CD4-positive, alpha-beta T cell treated with Interleukin-12 subunit alpha and Interleukin-12 subunit beta, for 1 hour (primary cell): ENCODE measurements at regions not wholly inside any gene's neighbourhood (a gene's known extent, or its start where the extent isn't known, plus 50 kb on each side); places are given as distances from the start of the nearest gene placed in this dataset.
A peak's percentile ranks its signal among the peaks of the same experiment; 100 is the strongest.

Experiments
- DNase-seq: peaks from one replicate; pipeline ENCODE4 v3.0.0-alpha.2; 2020

DNA sequence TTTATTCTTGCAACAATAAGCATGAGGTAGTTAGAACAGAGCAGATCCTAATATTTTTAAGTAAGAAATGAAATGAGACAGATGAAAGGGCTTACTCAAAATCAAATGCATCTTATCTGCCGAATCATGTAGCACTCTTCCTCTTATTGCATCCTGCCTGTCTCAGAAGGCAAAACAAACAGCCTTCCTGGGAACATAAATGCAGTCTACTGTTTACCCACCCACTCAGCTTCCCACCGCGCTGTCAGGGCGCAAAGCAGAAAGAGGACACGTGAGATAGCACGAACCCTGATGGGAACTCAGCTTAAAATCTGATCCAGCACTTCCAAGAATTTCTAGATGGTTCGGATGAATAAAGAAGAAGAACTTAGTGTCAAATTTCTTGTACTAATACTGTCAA, 114.4 kb upstream of the CDK1 start:
- no peak for DNase-seq

DNA sequence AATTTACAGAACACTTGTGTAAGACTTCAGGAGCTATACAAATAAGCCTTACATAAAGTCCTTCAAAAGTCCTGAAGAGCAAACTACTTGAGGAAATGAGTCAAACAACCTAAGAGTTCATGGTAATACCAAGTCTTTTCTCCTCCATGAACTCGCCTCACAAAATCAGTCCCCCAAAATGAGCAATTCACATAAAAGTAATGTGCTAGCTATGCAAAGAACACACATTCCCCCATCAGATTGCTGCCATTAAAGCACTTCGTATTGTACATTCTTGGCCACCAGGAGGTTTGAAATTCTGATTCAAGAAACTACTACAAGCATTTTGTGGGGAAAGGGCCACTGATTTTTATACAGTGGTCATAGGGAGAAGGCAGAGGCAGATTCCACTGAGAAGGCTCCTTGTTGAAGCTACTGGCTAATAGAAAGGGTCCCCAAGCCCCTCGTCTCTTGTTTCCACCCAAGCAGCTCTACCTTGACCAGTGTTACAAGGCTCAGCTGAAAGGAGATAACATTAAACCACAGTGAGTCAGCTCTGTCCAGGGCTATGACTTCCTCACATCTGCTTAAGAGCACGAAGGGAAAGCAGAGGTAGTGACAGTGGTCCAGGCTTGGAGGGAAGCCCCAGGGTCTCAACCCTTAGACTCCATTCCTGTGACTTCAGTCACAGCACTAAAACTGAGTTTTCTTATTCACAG, 115.2 kb upstream of the CDK1 start:
- DNase-seq: no peak

DNA sequence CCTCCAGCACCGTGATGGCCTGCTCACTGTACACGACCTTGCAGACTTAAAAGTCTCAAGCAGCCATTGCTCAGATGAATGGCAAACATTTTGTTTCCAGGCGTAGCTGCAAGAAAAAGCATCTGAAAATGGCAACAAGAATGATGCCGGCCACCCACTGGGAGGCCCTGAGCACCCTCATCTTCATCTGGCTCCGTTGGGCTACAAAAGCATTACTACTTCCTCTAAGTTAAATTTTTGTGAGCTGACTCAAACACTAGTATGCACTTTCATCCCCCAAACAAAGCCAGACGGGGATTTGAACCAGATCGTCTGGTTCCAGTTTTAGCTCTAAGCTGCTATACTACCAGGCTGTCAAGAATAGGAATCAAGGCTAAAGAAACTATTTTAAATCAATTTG, 116.6 kb upstream of the CDK1 start:
- DNase-seq: no peak

DNA sequence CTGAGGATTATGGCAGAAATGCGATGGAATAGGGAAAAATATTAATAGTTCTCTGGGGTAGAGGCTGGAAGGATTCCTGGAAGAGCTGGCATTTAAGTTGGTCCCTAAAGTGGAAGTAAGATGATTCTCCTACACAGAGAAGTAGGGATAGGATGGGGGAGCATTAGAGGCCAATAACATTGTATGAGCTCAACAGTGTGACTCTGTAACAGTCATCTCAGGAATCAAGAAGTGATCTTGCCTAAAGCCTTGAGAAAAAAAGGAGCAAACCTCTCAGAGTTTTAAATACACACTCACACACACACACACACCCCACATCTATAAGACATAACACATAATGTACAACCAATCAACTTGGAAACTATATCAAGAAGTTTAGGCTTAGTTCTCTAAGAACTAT, 117.7 kb upstream of the CDK1 start:
- DNase-seq: no peak

DNA sequence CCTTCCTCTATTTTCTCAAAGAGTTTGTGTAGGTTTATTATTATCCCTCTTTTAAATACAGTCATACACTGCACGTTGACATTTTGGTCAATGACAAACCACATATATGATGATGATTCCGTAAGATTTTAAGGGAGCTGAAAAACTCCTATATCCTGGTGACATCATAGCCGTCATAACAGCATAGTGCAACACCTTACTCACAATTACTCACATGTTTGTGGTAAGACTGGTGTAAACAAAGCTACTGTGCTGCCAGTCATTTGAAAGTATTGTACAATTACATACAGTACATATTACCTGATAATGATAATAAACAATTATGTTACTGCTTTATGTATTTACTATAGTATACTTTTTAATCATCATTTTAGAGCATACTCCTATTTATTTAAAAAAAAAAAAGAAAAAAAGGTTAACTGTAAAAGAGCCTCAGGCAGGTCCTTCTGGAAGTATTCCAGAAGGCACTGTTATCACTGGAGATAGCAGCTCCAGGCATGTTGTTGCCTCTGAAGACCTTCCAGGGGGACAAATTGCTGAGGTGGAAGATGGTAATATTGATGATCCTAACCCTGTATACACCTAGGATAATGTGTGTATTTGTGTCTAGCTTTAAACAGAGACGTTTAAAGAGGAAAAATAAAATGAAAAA, 123.3 kb upstream of the CDK1 start:
- DNase-seq: no peak

DNA sequence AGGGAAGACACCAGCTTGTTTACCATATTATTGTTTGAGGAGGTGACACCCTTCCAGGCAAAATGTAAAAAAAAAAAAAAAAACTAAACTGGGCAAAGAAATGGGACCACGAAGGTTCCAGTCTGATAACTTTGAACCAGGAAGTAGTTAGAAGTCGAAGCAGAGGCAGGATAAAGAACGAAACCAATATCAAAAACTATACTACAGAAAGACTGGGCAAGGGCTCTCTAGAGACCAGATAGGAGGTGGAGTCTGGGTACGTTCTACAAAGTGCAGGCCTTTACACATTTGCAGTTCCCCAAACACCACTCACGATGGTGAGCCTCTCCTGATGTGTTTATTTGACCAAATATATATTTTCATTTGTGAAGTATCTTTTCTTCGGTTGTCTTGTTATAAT, 125.7 kb upstream of the CDK1 start:
- DNase-seq: no peak

DNA sequence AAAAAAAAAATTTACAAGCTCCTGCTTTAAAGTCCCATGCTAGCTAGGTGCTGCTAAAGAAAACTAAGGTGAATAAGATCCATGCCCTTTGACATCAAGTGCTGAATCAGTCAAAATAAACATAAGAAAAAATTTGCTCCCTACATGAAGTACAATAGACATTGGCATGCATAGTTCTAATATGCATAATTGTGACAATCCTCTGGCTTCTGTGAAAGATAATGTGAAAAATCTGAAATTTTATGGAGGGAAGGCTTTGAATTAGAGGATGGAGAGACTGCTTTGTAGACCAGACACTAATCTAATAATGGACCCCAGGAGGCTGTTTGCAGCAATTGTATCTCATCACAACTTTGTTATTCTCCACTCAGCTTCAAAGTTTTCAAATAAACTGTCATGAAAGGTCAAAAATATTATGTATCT, 127.9 kb upstream of the CDK1 start:
- no peak for DNase-seq

DNA sequence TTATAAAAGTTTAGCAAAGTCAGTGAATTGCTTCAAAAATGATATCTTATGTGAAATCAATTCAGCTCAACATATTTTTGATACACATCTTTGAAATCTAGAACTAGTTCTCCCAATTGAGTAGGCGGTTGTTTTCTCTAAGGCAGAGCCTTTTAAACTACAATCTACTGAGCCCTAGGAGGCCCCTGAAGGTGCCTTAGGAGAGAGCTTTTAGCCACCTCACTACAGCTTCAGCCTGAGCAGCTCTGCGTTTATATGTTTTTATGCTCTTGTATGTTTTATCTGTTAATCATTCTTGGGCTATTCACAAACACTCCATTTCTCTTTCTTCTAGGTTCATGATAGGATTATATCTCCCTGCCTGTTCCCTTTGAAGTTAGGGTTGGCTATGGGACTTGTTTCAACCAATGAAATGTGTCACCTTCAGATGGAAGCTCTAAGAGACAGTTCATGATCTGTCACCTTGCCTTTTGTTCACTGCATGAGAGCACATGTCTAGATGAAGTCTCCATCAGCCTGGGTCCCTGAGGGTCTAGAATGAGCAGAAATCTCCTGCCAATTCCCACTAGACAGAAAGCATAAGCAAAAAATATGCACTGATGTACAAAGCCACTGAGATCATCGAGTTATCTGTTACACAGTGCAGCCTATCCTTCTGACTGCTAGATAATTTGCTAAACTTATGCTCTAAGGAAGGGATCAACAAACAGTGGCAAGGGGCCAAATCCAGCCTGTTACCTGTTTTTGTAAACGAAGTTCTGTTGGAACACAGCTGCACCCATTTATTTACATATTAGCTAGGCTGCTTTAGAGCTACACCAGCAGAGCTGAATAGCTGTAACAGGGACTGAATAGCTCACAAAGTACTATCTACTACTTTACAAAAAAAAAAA, 128.5 kb upstream of the CDK1 start:
- DNase-seq: no peak

DNA sequence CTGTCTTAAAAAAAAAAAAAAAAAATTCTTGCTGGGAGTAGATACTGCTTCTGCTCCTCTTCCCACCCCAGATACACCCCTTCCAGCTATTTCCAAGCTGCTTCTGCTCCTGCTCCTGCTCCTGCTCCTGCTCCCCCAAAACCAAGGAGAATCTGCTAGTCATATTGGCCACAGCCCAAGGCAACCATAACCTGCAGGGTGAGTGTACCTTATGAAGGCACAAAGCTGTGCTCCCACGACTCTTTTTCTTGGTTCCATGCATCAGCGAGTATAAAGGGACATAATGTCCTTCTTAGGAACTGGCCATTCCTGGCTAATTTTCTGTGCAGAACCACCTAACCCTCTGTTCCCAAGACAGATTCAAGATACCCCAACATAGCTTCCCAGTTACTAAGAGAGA, 129.5 kb upstream of the CDK1 start:
- DNase-seq: no peak

DNA sequence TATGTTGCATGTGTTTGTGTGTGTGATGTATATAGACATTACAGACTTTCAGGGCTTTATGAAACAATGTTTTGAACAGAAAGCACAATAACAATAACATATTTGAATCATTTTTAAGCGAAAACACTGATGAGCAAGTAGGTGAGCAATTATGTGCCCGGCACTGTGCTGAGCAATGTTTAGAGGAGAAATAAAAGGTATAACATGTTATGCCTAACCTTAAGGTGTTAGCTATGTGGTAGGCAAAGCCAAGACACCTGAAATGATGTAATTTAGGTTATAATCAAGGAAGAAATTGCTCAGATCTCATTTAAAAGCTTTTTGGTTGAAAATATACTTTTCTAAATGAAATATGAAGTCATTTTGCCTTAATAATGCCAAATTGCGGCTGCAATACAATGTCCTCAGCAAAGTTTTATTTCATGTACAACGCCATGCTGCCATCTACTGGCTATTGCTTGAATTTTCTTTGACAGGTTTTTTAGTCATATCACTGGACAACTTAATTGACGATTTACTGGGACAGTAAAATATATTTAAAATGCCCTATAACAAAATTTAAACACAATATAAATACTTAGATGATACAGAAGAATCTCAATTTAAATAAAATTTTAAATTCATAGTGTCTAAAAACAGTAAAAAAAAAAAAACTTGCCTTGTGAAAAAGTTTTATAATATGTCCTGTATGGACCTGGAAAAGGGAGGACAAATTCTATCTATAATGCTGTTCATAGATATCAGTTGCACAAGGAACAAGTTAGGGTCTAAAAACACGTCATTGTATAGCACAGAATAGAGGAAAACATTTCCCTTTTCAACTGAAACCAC, 131.1 kb upstream of the CDK1 start:
- DNase-seq: peak; percentile 68

DNA sequence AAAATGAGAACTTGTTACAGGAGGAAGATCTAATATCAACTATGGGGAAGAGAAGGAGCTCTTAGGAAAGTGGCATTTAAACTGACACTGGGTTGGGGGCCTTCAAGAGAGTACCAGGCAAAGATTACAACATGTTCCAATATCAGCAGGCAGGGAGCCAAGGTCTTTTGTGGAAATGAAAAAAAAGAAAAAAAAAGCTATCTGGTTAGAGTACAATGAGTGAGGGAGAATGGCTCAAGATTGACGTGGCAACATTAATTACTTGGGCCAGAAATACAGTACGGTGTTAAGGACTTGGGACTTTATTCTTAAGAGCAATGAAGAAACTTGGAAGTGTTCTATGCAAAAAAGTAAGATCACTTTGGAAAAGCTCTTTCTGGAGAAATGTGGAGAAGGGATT, 132.3 kb upstream of the CDK1 start:
- DNase-seq: no peak

DNA sequence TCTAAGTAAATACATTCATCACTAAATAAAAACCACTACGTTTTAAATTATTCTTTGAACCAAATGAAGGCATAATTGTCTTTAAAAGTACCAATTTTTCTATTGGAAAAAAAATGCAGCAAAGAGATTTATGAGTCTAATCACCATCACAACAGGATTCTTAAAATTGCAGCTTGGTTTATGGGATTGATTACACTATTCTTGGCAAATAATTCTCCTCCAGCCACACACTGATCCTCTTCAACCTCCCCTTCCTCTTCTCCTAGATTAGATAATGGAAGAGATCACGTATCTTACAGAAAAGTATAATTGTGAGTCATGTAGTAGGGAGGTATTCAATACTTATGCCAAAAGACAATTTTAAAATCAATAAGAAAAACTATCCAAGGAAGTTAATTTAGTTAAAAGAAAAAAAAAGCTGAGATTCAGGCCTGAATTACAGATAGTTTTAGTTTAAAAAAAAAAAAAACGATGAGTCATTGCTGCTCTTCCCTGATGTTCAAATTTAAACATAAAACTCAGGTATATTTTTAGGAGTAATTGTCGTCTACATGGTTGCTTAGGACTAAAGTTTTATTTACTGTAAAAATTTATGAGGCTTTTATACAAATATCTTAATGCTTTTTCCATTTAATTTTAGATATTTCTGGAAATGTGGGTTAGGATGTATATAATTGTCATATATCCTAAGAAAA, 133.7 kb upstream of the CDK1 start:
- no peak for DNase-seq

DNA sequence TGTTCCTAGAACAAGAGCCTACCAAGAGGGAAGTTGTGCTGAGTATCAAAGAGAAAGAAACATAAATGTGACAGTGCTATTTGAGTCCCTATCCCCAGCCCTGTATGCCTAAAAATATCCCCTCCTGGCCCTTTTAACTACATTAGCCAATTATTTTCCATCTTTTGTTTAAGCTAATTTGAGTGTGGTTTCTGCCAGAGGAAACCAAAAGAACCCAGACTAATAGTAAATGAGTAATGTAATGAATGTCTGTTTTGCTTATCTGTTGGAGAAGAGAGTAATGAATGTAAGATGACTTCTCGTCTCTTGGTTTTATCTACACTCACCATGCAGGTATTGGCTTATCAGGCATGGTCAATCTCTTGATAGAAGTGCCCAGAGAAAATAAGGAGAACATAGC, 134.4 kb upstream of the CDK1 start:
- DNase-seq: no peak

DNA sequence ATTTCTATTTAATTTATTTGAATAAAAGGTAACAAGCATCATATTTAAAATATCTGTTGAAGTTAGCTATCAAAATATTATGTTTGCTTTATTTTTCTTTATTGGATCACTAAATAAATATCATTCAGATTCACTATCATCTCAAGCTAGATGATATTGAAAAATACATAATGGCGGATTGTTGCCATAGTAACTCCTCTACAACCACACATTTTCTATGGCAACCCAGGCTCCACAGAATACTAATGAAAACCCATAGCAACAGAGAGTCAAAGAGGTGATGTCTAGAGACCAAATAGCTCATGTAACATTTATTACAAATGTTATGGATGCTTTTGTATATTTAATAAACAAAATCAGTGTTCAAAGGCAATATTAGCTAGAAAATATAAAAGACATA, 148.9 kb upstream of the CDK1 start:
- DNase-seq: no peak

DNA sequence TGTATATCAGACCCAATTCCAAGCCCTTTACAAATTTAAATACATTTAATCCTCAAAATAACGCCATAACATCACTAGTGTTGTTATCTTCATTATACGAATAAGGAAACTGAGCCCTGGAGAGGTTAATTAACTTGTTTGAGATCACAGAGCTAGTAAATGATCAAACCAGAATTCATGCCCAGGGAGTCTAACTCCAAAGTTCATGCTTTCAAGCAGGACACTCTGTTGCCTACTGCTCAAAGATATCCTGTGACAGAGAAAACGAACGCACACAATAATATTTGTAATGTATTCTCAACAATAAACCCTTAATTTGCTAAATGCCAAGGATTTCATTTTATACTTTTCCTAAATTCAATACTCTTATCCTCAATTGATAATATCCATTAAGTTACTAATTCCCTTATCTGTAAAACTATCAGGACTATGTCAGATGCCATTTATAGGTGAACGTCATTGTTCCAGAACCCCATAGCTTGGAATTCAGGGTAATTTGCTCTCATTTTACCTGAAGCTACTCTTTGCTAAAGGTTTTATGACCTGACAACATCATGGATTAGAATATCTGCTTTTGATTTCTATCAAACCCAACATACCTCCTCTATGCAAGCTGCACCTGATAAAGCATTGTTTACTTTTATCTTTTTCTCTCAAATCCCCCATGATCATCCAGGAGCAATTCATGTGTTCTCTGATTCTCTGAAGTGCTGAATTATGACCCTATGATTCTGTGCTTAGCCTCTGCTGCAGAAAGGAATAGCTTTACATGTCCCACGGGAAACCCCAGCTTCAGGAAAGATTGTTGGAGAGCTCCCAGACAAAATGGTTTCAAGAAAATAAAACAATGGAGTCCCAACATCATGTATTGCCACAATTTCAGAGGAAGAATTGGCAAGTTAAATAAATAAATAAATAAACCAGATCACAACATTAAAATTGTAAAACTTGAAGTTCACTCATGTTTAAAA, 150.2 kb upstream of the CDK1 start:
- DNase-seq: no peak

DNA sequence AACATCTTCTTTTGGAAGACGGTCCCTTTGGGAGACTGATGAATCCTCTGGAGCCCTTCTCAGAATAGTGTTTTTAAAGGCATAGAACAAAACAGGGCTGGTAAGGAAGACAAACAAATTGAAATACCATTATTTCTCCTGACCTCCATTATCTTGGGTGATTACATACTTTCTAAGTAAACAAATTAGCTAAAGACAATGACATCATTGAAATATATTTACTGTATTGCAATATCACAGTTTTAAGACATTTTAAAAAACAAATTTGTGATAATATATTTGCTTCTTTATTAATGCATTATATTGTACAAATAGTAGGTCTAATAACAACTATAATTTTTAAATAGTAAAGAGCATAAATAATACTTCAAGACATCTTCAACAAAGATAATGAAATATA, 152.2 kb upstream of the CDK1 start:
- DNase-seq: no peak

DNA sequence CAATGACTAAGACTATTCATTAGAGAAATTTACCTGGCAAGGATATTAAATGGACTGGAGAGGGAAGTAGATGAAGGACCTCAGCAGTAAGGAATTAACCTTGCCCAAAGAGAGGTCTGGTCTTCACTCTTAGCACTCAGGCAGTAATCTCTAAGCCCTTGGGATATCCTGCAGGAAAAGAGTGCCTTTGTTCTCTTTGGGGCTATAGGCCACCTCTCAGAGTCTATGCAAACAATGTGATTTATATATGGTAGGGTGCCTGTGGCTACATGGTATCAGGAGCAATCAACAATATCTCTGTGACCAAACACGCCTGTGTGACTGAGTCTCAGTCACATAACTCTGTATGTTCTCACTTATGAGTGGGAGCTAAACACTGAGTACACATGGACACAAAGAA, 154.7 kb upstream of the CDK1 start:
- no peak for DNase-seq

DNA sequence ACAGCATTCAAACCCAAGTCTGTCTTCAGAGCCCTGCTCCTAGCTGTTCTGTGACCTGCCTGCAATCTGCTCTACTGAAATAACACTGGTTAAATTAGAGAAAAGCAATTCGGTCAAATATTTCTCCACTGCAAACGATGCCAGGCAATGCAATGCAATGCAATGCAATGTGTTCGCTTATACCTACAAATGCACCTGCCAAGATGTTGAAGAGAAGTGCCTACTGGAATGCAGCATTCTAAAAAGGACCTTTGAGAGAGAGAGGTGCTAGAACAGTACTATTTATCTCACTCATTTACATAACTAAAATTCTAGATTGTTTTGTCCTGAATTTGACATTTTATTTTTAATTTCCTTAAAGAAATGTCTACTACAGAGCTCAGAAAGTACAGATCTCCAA, 157.3 kb upstream of the CDK1 start:
- DNase-seq: no peak

DNA sequence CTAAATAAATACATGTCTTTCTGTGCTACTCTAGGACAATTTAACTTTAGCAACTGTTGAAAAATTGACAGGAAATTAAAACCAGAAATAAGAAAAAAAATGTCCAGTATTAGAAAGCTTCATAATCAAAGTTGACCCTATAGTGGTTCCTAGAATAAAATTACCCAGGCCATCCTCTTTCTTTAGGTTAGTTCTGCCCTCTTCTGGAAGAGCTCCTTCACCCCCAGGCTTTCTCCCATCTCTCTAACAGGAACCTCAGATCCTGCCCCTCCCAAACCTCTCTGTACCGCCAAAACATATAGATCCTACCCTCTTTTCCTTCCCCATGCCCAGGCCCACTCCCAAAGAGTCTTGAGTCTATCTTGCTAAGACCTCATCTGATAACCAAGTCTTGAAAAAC, 159.4 kb upstream of the CDK1 start:
- no peak for DNase-seq

DNA sequence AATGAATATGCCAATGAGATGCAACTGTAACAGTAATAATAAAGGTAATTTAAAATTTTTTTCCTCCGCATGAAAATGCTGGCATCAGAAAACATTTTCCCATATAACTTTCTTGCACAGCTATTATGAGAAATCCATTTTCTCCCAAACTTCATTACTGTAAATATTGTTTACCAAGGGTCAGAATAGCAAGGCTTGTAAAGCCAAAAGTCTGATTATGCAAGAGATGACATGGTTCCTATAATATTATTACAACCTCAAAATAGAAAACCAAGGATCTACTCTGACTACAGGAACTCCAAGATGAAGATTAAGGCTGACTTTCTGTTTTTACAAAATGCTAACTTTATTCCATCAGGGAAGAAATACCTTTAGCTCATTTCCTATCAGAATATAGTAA, 162.7 kb upstream of the CDK1 start:
- no peak for DNase-seq

DNA sequence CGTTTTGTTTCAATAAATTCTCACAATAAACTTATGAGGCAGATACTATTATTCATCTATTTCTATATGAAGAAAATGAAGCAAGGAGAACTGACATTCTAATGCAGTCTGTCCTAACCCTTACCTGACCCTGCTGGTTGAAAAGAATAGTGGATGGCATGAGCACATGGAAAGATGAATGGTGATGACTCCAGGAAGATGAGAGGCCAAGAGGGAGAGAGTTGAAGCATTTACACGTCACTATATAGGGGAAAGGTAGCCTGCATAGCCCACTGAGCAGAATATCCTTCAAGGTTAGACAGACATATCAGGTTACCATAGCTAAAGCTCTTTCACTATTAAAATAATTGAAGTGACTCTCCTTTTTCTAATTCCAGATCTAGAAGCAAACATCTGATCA, 163.9 kb upstream of the CDK1 start:
- no peak for DNase-seq
